Peyer's patch (tissue), 4 donors: ENCODE measurements at regions not wholly inside any gene's neighbourhood (a gene's known extent, or its start where the extent isn't known, plus 50 kb on each side); places are given as distances from the start of the nearest gene placed in this dataset.

Experiments
- DNase-seq, 3 donors: peaks; one replicate each; pipeline ENCODE4 v3.0.0-alpha.2; 2017 to 2019
- H3K27ac ChIP-seq, 4 donors: fragments of 200-600 bp; sonication (generic); one replicate each; pipeline ENCODE4 v1.5.1; 2016 to 2019
- H3K27me3 ChIP-seq, 2 donors: fragments of 200-600 bp; sonication (generic); one replicate each; pipeline ENCODE4 v1.5.1; 2019
- H3K36me3 ChIP-seq, 3 donors: fragments of 200-600 bp; sonication (generic); one replicate each; pipeline ENCODE4 v1.5.1; 2016 to 2019
- H3K4me1 ChIP-seq, 4 donors: fragments of 200-600 bp; sonication (generic); one replicate each; pipeline ENCODE4 v1.5.1; 2016 to 2019
- H3K4me3 ChIP-seq, 4 donors: fragments of 200-600 bp; sonication (generic); 1 replicate in 3 of 4; 2 replicates in 1 of 4; pipeline ENCODE4 v1.5.1; 2016 to 2019; ENCODE audit warnings: mild to moderate bottlenecking in 1 of 4
- H3K9me3 ChIP-seq, 4 donors: fragments of 200-600 bp; sonication (generic); one replicate each; pipeline ENCODE4 v1.5.1; 2016 to 2019; ENCODE audit warnings: mild to moderate bottlenecking in 1 of 4
- CTCF ChIP-seq, 6 experiments: fragments of 450-650 bp in 4 of 6; fragments of 200-600 bp in 2 of 6; sonication (generic) in 1 of 6; IDR thresholded peaks; one replicate each; pipeline ENCODE4 v1.5.1; 2017 to 2019; ENCODE audit warnings: antibody characterized with exemption in 6 of 6, mild to moderate bottlenecking in 3 of 6, moderate library complexity in 1 of 6
- POLR2A ChIP-seq, 2 donors: fragments of 450-650 bp; IDR thresholded peaks; one replicate each; pipeline ENCODE4 v1.5.1; 2017; ENCODE audit warnings: antibody characterized with exemption in 2 of 2, mild to moderate bottlenecking in 2 of 2, moderate library complexity in 2 of 2

GRCh38 chr21:24147674-24148073 lies 1459.6 kb downstream of the MRPL39 start:
- H3K4me1 ChIP-seq = no peaks in the 10 kb centered on the region
- H3K9me3 ChIP-seq = no peaks in the 10 kb centered on the region
- H3K4me3 ChIP-seq = no peak overlapping the region
- no peak for TF ChIP-seq CTCF (IDR thresholded peaks at IDR 0.05)
- H3K27me3 ChIP-seq = no peaks in the 10 kb centered on the region
- no peak for DNase-seq
- H3K36me3 ChIP-seq = no peaks in the 10 kb centered on the region
- H3K27ac ChIP-seq = no peak overlapping the region

GRCh38 chr21:24131056-24131455 lies 1476.2 kb downstream of the MRPL39 start:
- DNase-seq = no peak
- H3K4me3 ChIP-seq = no peak overlapping the region
- no peaks in the 10 kb centered on the region for H3K9me3 ChIP-seq
- H3K27ac ChIP-seq = no peak overlapping the region
- no peak for TF ChIP-seq POLR2A (IDR thresholded peaks at IDR 0.05)
- no peak for TF ChIP-seq CTCF (IDR thresholded peaks at IDR 0.05)
- no peaks in the 10 kb centered on the region for H3K36me3 ChIP-seq
- no peaks in the 10 kb centered on the region for H3K27me3 ChIP-seq
- H3K4me1 ChIP-seq = no peaks in the 10 kb centered on the region

GRCh38 chr21:24127651-24128050 lies 1479.6 kb downstream of the MRPL39 start:
- DNase-seq = no peak
- H3K27ac ChIP-seq = no peak overlapping the region
- TF ChIP-seq POLR2A (IDR thresholded peaks at IDR 0.05) (no peak), CTCF (IDR thresholded peaks at IDR 0.05) (no peak)

GRCh38 chr21:24123785-24124184 lies 1483.5 kb downstream of the MRPL39 start:
- Histone ChIP-seq H3K9me3 (no peaks in the 10 kb centered on the region), H3K27me3 (no peaks in the 10 kb centered on the region), H3K4me1 (no peaks in the 10 kb centered on the region), H3K4me3 (no peak overlapping the region), H3K27ac (no peak overlapping the region), H3K36me3 (no peaks in the 10 kb centered on the region)
- DNase-seq = no peak
- TF ChIP-seq POLR2A (IDR thresholded peaks at IDR 0.05) (no peak), CTCF (IDR thresholded peaks at IDR 0.05) (no peak)

More at GRCh38 chr21:24127651-24128050, 1479.6 kb downstream of the MRPL39 start:
- Histone ChIP-seq H3K4me1 (no peaks in the 10 kb centered on the region), H3K9me3 (no peaks in the 10 kb centered on the region), H3K27me3 (no peaks in the 10 kb centered on the region), H3K4me3 (no peak overlapping the region), H3K36me3 (no peaks in the 10 kb centered on the region)

GRCh38 chr21:24118738-24119459 lies 1488.4 kb downstream of the MRPL39 start:
- H3K4me3 ChIP-seq = no peak overlapping the region
- no peak overlapping the region for H3K27ac ChIP-seq
- TF ChIP-seq POLR2A (IDR thresholded peaks at IDR 0.05) (no peak), CTCF (IDR thresholded peaks at IDR 0.05) (no peak)
- DNase-seq = no peak
- no peaks in the 10 kb centered on the region for H3K36me3 ChIP-seq
- H3K4me1 ChIP-seq = no peaks in the 10 kb centered on the region
- H3K9me3 ChIP-seq = no peaks in the 10 kb centered on the region
- no peaks in the 10 kb centered on the region for H3K27me3 ChIP-seq

GRCh38 chr21:24115141-24115540 lies 1492.1 kb downstream of the MRPL39 start:
- Histone ChIP-seq H3K9me3 (no peaks in the 10 kb centered on the region), H3K4me3 (no peak overlapping the region), H3K27me3 (no peaks in the 10 kb centered on the region), H3K4me1 (no peaks in the 10 kb centered on the region), H3K36me3 (no peaks in the 10 kb centered on the region), H3K27ac (no peak overlapping the region)
- no peak for DNase-seq
- no peak for TF ChIP-seq POLR2A (IDR thresholded peaks at IDR 0.05)
- no peak for TF ChIP-seq CTCF (IDR thresholded peaks at IDR 0.05)
